GF-D8 (cell line): ENCODE measurements at regions not wholly inside any gene's neighbourhood (a gene's known extent, or its start where the extent isn't known, plus 50 kb on each side); places are given as distances from the start of the nearest gene placed in this dataset.

Source experiments
- DNase-seq: peaks from one replicate; lab custom pipeline; 2025; lab: John Stamatoyannopoulos, UW

DNA sequence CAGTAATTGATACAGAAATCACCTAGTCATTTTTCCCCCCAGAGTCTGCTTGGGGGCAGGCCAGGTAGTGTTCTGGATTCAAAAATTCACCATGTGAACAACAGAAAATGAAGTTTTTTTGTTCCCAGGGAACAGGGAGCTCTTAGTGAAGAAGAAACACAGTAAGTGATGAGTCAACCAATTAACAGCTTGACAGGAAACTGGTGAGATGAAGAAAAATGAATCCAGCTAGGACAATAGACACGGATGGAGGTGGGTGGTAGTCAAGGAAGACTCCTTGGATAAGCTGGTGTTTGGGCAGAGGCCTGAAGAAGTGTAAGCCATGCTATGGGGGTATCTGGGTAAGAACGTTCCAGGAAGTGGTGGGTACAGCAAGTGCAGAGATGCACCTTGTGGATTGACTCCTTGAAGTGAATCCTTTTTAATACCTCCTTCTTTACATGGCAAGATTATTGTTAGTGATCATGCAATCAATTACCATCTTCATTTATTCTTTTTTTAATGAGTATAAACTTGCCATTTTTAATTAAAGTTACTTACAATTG, 339.9 kb upstream of the RGMA start:
- DNase-seq = no peak

- no peak for DNase-seq
Observed at GRCh38 chr15:93428150-93428549, 339.1 kb upstream of the RGMA start.

GRCh38 chr15:93424131-93424530, 335.1 kb upstream of the RGMA start:
- no peak for DNase-seq

DNA sequence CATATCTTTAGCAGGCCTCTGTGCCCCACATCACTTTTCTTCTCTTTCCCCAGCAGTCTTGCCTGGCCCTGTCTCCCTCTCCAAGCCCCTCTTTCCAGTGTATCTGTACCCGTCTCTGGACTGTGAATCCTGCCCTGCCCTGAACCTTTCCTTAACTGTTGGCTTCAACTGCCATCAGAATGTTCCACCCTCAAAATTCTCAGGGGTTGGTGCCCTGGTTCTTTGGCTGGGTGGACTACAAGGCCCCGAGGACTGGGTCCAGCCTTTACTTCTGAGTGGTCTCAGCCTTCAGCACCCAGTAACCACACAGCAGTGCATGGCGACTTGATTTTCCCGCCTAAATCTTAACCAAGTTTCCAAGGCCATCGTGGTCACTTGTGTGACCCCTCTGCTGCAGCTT, 333.5 kb upstream of the RGMA start:
- no peak for DNase-seq

DNA sequence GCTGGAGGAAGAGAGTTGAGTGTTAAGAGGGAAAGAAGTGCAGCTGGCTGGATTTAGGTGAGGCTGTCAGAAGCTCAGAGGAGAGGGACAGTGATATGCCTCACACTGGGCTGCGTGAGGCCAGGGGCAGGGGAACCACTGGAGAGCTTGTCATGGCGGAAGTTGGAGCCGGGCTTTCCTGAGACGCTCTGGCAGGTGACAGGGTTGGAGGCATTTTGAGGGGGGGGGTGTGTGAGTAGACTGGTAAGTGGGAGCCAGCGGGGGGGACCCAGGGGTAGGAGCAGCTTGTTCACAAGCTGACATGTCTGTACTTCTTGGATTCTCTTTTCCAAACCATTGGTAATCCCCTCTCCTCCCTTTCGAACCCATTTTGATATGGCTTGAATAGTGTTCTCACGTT, 331.5 kb upstream of the RGMA start:
- DNase-seq = no peak

- DNase-seq = no peak
Observed at GRCh38 chr15:93420050-93420452, 331.0 kb upstream of the RGMA start.

- no peak for DNase-seq
Observed at GRCh38 chr15:93418566-93418965, 329.6 kb upstream of the RGMA start.

- no peak for DNase-seq
Observed at GRCh38 chr15:93417631-93418030, 328.6 kb upstream of the RGMA start.

DNA sequence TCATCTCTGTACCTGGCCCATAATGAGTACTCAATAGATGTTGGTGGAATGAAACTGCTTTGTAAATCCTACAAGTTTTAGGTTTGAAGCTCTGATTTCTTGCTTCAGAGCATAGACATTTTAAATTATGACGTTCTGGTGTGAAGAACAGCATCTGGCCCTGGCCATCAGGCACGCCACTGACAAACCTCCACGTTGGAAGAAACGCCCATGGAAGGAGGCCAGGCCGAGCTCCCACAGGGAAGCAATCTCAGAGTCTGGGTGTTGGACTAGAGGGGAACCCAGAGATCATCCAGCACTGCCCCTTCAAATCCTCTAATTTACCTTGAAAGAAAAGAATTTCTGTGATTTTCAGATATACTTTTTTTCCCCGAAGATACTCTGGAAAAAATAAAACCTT, 328.1 kb upstream of the RGMA start:
- DNase-seq = no peak

DNA sequence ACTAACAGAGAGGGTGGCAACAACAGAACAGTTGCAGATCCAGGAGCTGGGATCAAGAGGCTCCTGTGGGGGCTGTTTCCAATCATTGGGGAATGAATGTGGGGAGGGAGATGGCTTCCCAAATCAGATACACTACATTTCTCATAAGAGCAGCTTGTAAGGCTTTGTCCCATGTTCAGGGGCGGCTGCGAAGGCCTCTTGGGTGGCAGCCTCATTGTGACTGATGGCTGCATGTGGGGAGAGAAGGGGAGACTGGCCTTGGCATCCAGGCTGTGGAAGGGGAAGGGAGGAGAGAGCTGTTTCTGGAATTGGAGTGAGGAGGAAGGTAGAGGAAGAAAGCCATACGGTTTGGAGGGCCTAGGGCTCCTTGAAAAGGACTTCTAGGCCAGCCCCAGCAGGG, 326.6 kb upstream of the RGMA start:
- no peak for DNase-seq

DNA sequence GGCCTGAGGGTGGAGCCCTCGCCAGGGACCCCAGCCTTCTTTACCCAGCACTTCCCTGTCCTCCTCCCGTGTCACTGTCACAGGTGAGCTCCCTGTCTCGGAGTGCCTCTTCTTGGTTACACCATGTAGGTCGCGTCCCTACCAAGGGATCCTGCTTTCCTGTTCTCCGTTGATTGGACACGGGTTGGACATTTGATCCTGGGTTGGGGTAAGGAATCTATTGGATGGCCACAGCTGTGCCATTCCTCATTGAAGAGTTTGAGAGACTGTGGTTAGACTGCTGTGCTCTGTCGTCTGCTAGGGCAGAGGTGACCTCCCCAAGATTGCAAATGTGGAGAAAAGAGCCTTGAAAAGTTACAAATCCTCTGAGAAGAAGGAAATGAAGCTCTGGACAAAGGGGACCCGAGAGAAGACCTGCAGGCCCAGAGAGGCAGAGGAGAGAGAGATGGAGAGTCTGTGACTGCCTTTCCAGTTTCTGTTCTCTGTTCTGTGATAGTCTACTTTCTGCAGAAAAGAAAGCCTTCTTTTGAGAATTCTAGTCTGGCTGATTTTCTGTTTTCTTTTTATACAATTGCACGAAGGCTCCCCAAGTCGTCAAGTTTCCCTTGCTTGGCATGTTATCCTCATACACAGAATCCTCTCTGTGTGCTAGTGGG, 325.7 kb upstream of the RGMA start:
- no peak for DNase-seq

- no peak for DNase-seq
Observed at GRCh38 chr15:93413745-93414144, 324.7 kb upstream of the RGMA start.

GRCh38 chr15:93399121-93399520, 310.1 kb upstream of the RGMA start:
- no peak for DNase-seq

DNA sequence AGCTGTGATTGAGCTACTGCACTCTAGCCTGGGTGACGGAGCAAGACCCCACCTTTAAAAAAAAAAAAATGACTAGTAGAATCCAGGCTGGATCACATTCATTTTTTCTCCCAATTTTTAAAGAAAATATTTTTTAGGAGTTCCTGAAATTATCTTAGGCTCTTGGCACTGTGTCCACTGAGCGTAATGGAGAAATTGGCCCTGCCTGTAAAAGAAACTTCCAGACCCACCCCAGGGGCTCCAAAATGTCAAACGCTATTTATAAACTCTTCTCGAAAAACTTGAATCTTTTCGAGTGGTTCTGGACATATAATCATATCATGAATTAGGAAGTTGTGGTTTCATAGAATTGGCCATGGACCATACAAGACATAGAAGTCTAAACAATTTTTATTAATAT, 300.2 kb upstream of the RGMA start:
- DNase-seq = no peak

DNA sequence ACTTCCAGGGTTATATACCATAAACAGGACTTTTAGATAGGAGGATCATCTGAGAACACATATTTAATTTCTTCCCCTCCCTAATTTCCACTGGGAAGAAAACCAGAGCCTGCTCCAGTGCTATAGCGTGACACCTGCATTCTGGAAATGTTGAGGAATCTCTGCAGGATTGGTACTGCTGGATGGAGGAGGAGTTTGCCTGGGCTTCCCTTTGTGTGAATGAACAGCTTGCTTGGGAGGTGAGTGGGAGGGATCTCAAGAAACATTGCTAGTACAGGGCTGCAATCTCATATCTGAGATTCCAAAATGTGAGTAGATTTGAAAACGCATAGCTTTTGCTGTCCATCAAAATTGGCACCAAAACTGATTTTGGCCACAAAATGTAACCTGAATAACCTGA, 295.9 kb upstream of the RGMA start:
- no peak for DNase-seq

DNA sequence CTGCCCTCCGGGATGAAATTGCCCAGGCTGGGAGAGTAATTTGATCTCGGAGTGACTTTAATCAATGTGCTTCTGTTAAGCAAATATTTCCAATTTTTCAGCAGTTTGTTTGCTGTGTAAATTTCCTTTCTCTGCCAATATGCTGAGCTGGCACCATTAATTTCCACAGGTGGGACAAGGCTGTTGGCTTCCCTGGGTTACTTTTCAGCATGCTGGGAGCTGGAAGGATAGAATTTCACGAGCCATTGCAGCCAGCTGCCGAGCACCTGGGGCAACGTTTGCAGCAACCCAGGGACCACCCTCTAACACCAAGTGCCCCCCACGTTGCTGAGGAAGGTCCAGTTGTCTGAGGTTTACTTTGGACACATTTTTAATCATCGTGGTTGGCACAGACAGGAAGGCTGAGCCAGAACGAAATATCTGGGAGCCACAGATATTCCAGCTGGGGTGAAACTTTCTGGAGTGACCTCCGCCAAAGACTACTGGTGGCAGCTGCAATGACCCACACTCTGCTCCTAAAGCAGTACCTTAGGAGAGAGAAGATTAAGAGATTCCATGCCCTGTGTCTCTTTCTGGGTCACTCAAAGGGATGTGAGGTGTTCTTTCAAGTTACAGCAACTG, 293.3 kb upstream of the RGMA start:
- no peak for DNase-seq

DNA sequence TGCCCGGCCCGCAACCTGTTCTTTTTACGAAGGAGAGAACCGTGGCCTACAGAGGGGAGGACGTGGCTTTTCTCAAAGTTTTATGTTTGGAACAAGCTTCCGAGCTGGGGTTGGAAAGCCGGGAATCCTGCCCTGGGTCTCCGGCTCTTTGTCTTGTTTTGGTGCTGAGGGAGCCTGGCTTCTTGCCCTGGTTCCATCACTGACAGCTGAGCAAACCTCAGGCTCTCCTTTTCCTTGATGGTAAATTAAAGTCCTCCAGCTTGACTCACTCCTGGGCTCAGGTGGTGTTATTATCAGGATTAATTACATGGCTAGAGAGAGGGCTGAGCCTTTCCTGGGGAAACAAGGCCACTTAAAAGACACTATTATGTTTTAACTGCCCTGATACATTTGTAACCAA, 289.5 kb upstream of the RGMA start:
- DNase-seq = no peak

DNA sequence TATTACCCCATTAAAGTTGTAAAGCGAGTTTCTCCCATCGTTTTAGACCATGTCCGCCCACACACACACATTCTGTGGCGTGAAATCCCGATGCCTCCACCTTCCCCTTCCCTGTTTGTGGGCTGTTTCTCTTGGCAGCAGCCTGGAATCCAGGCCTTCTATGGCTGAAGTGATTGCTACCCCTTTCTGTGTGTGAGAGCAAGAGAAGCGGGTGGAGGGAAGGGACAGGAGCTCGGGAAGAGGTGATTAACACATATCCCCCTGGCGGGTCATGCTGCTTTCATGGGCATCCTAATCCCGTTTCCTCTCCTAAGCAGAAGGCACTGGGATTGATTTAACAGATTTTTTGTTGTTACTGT, 283.8 kb upstream of the RGMA start:
- DNase-seq = no peak

DNA sequence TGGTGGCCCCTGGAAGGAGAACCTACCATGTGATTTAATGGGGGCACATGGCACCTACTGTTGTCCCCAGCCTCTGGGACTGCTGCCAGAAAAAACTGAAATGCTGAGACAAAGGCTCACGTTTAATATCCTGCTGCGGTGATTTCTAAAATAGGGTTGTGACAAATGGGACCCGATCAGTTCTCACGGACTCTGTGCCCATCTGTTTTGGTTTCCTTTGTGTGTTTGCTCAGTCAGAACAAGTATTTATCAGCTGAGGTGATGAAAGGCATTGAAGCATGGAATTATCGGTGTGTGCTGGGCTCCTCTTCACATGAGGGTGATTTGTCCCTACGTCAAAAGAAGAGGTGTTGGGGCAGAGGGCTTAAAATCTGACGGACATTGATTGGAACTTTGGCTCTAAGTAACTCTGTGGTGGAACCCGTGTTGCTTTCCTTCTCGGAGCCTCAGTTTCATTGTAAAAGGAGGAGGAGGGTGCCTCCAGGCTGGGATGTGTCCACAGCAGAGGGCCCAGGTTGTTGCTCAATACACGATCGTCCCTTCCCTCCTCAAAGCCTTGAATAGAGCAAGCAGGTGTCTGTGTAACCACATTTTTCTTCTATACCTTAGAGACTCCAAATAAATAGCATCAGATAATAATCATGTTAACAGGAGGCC, 283.3 kb upstream of the RGMA start:
- no peak for DNase-seq

- DNase-seq = no peak
Observed at GRCh38 chr15:93366387-93367100, 277.5 kb upstream of the RGMA start.

GRCh38 chr15:93362821-93363220, 273.8 kb upstream of the RGMA start:
- no peak for DNase-seq

DNA sequence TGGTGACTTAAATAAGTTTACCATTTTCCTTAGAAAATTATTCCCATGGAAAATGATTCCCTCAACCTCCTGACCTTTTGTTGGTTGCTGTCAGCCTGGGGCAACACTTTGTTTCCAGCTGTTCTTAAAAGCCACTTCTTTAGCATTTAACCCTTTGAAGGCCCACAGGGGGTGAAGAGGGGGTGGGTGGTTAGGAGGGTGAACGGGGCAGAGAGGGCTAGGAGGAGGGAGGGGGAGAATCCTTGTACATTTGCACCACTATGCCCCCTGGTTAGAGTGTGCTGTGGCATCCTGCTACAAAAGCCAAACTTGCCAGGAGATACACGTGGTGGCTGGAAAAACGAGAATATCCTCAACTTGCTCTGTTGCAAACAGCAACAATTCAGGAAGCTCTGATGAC, 273.2 kb upstream of the RGMA start:
- no peak for DNase-seq

DNA sequence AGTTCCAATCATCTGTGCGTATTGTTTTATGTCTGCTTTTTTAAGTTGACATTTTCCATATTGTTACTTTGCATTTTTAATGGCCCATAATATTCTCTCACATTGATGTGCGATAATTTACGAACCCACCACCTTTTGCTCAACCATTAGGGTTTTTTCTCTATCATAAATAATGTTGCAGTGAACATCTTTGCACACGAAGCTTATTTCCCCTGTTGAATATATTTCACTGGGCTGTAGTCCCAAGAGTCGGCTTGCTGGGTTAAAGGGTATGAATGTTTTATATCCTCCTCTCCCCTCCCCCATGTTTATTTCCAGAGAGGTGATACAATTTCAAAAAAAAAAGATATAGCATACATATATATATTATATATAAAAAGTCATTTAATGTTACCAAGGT, 272.7 kb upstream of the RGMA start:
- no peak for DNase-seq
